ENCODE measurements at regions not wholly inside any gene's neighbourhood (a gene's known extent, or its start where the extent isn't known, plus 50 kb on each side); places are given as distances from the start of the nearest gene placed in this dataset.

DNA sequence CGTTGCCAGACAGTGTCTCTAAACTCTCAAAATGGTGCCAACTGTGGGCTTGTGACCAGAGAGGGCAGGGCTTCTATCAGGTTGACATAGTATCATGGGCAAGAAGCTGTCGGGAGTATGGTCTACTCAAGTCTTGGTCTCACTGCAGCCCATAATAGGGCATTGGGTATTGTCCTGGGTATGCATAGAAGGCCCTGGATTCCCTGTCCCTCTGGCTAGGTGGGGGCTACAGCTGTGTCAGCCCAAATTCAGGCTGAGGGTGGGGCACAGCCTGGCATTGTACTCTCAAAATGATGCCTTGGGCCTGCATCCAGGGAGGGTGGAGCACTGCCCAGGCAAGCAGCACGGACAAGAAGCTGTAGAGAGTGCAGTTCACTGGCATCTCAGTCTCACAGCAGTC is 408.8 kb upstream of the MAN1A1 start:
- Histone ChIP-seq H3K4me3 (ENCODE audit: extremely low read depth in 1 of 4, insufficient read depth in 2 of 4, low read depth in 3 of 4, low read length in 4 of 4) (no peak overlapping the region), H3K18ac (ENCODE audit: extremely low read depth, low read length) (no peak overlapping the region), H3K14ac (ENCODE audit: insufficient read length) (no peak overlapping the region), H3K4me1 (replicated peaks in 1 of 4; ENCODE audit: control insufficient read depth in 3 of 4, insufficient read depth in 4 of 4, low read length in 3 of 4) (no peaks in the 10 kb centered on the region), H2BK120ac (replicated peaks; ENCODE audit: low read depth, low read length) (no peak overlapping the region), H3K23me2 (ENCODE audit: low read depth, low read length) (no peaks in the 10 kb centered on the region), H3K9me3 (ENCODE audit: insufficient read depth in 2 of 2, low read depth in 1 of 2, low read length in 1 of 2) (no peaks in the 10 kb centered on the region), H4K91ac (replicated peaks; ENCODE audit: insufficient read length, low read length) (no peak overlapping the region), H4K8ac (ENCODE audit: extremely low read depth, insufficient read depth, low read length) (no peak overlapping the region), H3K56ac (replicated peaks; ENCODE audit: insufficient read length, low read depth, low read length) (no peak overlapping the region), H2BK5ac (ENCODE audit: low read depth, low read length) (no peak overlapping the region), H3K79me2 (ENCODE audit: control insufficient read depth in 1 of 2, insufficient read depth in 2 of 2, low read length in 2 of 2) (no peaks in the 10 kb centered on the region), H3K23ac (ENCODE audit: insufficient read length) (no peak overlapping the region), H2BK12ac (ENCODE audit: low read depth, low read length) (no peak overlapping the region), H2BK20ac (ENCODE audit: low read length) (no peak overlapping the region), H4K5ac (ENCODE audit: insufficient read length, low read depth, low read length) (no peak overlapping the region), H3K4ac (replicated peaks; ENCODE audit: insufficient read length, low read depth, low read length) (no peak overlapping the region), H2BK15ac (ENCODE audit: low read length) (no peak overlapping the region), H3K27me3 (replicated peaks in 1 of 4; ENCODE audit: control insufficient read depth in 3 of 4, extremely low read depth in 1 of 4, insufficient read depth in 3 of 4, low read length in 3 of 4) (no peaks in the 10 kb centered on the region), H3K4me2 (ENCODE audit: insufficient read depth in 1 of 2, low read depth in 2 of 2, low read length in 2 of 2) (no peak overlapping the region), H3K79me1 (ENCODE audit: low read depth, low read length) (no peaks in the 10 kb centered on the region), H3K9ac (replicated peaks in 1 of 4; ENCODE audit: extremely low read depth in 1 of 4, low read depth in 3 of 4, low read length in 3 of 4) (no peak overlapping the region), H3K27ac (ENCODE audit: low read depth, low read length) (no peak overlapping the region), H4K20me1 (replicated peaks in 1 of 2; ENCODE audit: control insufficient read depth in 1 of 2, insufficient read depth in 2 of 2, low read length in 2 of 2) (no peaks in the 10 kb centered on the region), H2AFZ (ENCODE audit: low read length) (no peak overlapping the region), H2AK5ac (ENCODE audit: low read depth, low read length) (no peak overlapping the region), H3K36me3 (ENCODE audit: control insufficient read depth in 2 of 4, insufficient read depth in 4 of 4, low read length in 3 of 4) (no peaks in the 10 kb centered on the region)
- ChIA-PET POLR2A (ENCODE audit: partially characterized antibody) (no interaction called here), CTCF (ENCODE audit: partially characterized antibody) (interaction anchor here (0.6 to 1.6 kb wide), 5 partner anchors 10 to 938 kb away, joined by 3 to 4 read pairs (median 4); no protein-coding TSS in a partner anchor)
- DNase-seq (ENCODE audit: low read depth in 1 of 2, low spot score in 2 of 2) (no peak), FAIRE-seq (no peak)
- WGBS, 2 experiments (ENCODE audit: extremely low coverage in 1 of 2, insufficient coverage in 1 of 2, insufficient read length in 1 of 2, insufficient replicate concordance in 2 of 2, low coverage in 1 of 2, low lambda C conversion rate in 2 of 2, missing lambda C conversion rate in 1 of 2) = 90% methylated on average over 3 of the region's 3 CpGs; no CpG with 5 or more reads in 1 of the 2 experiments
- TF ChIP-seq RBBP5 (IDR thresholded peaks at IDR 0.05; ENCODE audit: borderline replicate concordance, low read depth, low read length) (no peak), CEBPB (IDR thresholded peaks at IDR 0.05; ENCODE audit: low read depth, low read length) (no peak), ASH2L (IDR thresholded peaks at IDR 0.05; ENCODE audit: low read length) (no peak), CBX5 (IDR thresholded peaks at IDR 0.05; ENCODE audit: low read depth, low read length) (no peak), TBP (IDR thresholded peaks at IDR 0.05; ENCODE audit: low read depth, low read length) (no peak), SP4 (IDR thresholded peaks at IDR 0.05; ENCODE audit: low read length) (no peak), SRF (IDR thresholded peaks at IDR 0.05; ENCODE audit: low read depth, low read length) (no peak), TAF1 (IDR thresholded peaks at IDR 0.05; ENCODE audit: low read depth, low read length) (no peak), CREB1 (IDR thresholded peaks at IDR 0.05) (no peak), KDM1A (IDR thresholded peaks at IDR 0.05; ENCODE audit: borderline replicate concordance, low read length) (no peak), JUN (IDR thresholded peaks at IDR 0.05; ENCODE audit: low read depth, low read length) (no peak), RNF2 (IDR thresholded peaks at IDR 0.05; ENCODE audit: borderline replicate concordance, low read depth, low read length, missing control alignments, poor library complexity, severe bottlenecking) (no peak), POLR2A (IDR thresholded peaks at IDR 0.05; ENCODE audit: control extremely low read depth in 1 of 2, low read depth in 2 of 2, low read length in 2 of 2) (no peak)
- TF ChIP-seq, protein P1, sequence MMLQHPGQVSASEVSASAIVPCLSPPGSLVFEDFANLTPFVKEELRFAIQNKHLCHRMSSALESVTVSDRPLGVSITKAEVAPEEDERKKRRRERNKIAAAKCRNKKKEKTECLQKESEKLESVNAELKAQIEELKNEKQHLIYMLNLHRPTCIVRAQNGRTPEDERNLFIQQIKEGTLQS (IDR thresholded peaks at IDR 0.05; ENCODE audit: insufficient read depth, low read depth, low read length) = no peak
- TF ChIP-seq, protein P2, sequence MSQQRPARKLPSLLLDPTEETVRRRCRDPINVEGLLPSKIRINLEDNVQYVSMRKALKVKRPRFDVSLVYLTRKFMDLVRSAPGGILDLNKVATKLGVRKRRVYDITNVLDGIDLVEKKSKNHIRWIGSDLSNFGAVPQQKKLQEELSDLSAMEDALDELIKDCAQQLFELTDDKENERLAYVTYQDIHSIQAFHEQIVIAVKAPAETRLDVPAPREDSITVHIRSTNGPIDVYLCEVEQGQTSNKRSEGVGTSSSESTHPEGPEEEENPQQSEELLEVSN (IDR thresholded peaks at IDR 0.05) = no peak
